ENCODE measurements at regions not wholly inside any gene's neighbourhood (a gene's known extent, or its start where the extent isn't known, plus 50 kb on each side); places are given as distances from the start of the nearest gene placed in this dataset.

DNA sequence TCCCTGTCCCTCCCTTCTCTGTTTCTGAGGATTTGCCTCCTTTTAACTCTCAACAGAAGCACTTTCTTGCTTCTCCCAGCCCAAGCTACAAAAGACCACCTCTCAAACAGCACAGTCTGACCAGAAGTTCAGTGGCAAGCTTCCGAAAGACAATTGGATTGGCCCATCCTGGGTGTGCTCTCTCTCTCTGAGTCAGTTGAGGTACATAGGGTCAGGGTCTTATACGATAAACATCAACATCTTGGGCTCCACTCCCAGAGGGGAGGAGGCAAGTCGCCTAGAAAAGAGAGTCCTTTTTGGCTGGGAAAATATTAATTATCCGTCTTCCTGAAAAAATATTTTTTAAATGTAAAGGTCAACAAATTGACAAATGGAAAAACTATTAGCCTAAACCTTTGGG is 155.8 kb downstream of the TMCO5A start:
- Mint-ChIP-seq H3K36me3 (no peaks in the 10 kb centered on the region), H3K4me1 (peaks cover 22% of the 10 kb centered on the region), H3K27me3 (ENCODE audit: low read depth in 3 of 3) (peaks cover 4 to 9% (median 8%) of the 10 kb centered on the region in 3 donors), H3K4me3 (no peak overlapping the region), H3K27ac (no peak overlapping the region), H3K9me3 (peaks cover 0 to 5% (median 0%) of the 10 kb centered on the region in 7 donors)
- Histone ChIP-seq H3K27me3 (ENCODE audit: control insufficient read depth in 2 of 2, insufficient read depth in 2 of 2, low read length in 2 of 2) (peaks cover 0 to 2% of the 10 kb centered on the region in 2 donors), H3K9me3 (replicated peaks in 1 of 2; ENCODE audit: control insufficient read depth in 1 of 2, insufficient read depth in 1 of 2, low read length in 2 of 2) (no peaks in the 10 kb centered on the region), H4K20me1 (ENCODE audit: insufficient read depth, low read length) (no peaks in the 10 kb centered on the region), H3K79me2 (ENCODE audit: insufficient read depth, low read length) (no peaks in the 10 kb centered on the region), H3K27ac (ENCODE audit: low read depth in 1 of 2, low read length in 2 of 2) (no peak overlapping the region), H3K4me3 (replicated peaks in 1 of 3; ENCODE audit: low read depth in 2 of 3, low read length in 3 of 3) (no peak overlapping the region), H3K4me2 (replicated peaks; ENCODE audit: extremely low read depth, low read length, poor library complexity, severe bottlenecking) (no peak overlapping the region), H3K4me1 (ENCODE audit: control insufficient read depth in 1 of 2, insufficient read depth in 2 of 2, low read length in 2 of 2) (peaks cover 21 to 23% of the 10 kb centered on the region in 2 donors), H3K36me3 (replicated peaks in 1 of 2; ENCODE audit: control insufficient read depth in 1 of 2, insufficient read depth in 2 of 2, low read length in 2 of 2) (no peaks in the 10 kb centered on the region), H3K9ac (ENCODE audit: insufficient read depth, low read length, poor library complexity, severe bottlenecking) (no peak overlapping the region), H2AFZ (ENCODE audit: insufficient read depth, low read depth, low read length, poor library complexity, severe bottlenecking) (no peak overlapping the region)
- intact Hi-C loops (cut with micrococcal nuclease): no loop called here
- no peak for TF ChIP-seq CTCF (IDR thresholded peaks at IDR 0.05)
- no peak for DNase-seq
- no CpG with 5 or more reads among the region's 4 CpGs for WGBS (ENCODE audit: insufficient coverage)

DNA sequence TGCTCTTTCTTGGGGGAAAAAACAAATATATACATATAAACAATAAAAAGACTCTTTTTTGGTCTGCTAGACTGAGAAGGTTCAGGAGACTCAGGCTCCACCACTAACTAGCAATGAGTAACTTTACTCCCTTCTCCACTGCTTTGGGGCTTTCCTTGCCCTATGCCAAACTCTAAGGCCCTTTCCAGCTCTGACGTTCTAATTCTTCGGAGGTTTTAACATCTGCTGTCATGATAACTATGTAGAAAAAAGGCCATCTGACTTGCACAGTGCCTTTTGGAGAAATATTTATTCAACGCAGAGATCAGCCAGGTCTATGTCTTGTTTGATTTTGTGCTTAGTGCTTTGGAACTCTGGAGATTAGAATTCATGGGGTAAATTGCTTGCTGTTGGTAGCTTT is 156.2 kb downstream of the TMCO5A start:
- TF ChIP-seq CTCF (IDR thresholded peaks at IDR 0.05): no peak
- intact Hi-C loops (cut with micrococcal nuclease): no loop called here
- Mint-ChIP-seq H3K9me3 (peaks cover 0 to 7% (median 2%) of the 10 kb centered on the region in 7 donors), H3K36me3 (no peaks in the 10 kb centered on the region), H3K27ac (no peak overlapping the region), H3K4me3 (no peak overlapping the region), H3K4me1 (peaks cover 17% of the 10 kb centered on the region), H3K27me3 (ENCODE audit: low read depth in 3 of 3) (peaks cover 4 to 9% (median 8%) of the 10 kb centered on the region in 3 donors)
- no peak overlapping the region for H3K4me2 ChIP-seq (replicated peaks; ENCODE audit: extremely low read depth, low read length, poor library complexity, severe bottlenecking)
- H3K4me1 ChIP-seq (ENCODE audit: control insufficient read depth in 1 of 2, insufficient read depth in 2 of 2, low read length in 2 of 2): peaks cover 17 to 19% of the 10 kb centered on the region in 2 donors
- no CpG with 5 or more reads among the region's 3 CpGs for WGBS (ENCODE audit: insufficient coverage)
- no peak for DNase-seq
- no peak overlapping the region for H3K27ac ChIP-seq (ENCODE audit: low read depth in 1 of 2, low read length in 2 of 2)
- H2AFZ ChIP-seq (ENCODE audit: insufficient read depth, low read depth, low read length, poor library complexity, severe bottlenecking): no peak overlapping the region
- peaks cover 0 to 2% of the 10 kb centered on the region in 2 donors for H3K27me3 ChIP-seq (ENCODE audit: control insufficient read depth in 2 of 2, insufficient read depth in 2 of 2, low read length in 2 of 2)
- H3K4me3 ChIP-seq (replicated peaks in 1 of 3; ENCODE audit: low read depth in 2 of 3, low read length in 3 of 3): no peak overlapping the region
- H3K9me3 ChIP-seq (replicated peaks in 1 of 2; ENCODE audit: control insufficient read depth in 1 of 2, insufficient read depth in 1 of 2, low read length in 2 of 2): peaks cover 0 to 2% of the 10 kb centered on the region in 2 donors
- H3K9ac ChIP-seq (ENCODE audit: insufficient read depth, low read length, poor library complexity, severe bottlenecking): no peak overlapping the region
- no peaks in the 10 kb centered on the region for H4K20me1 ChIP-seq (ENCODE audit: insufficient read depth, low read length)
- no peaks in the 10 kb centered on the region for H3K79me2 ChIP-seq (ENCODE audit: insufficient read depth, low read length)
- H3K36me3 ChIP-seq (replicated peaks in 1 of 2; ENCODE audit: control insufficient read depth in 1 of 2, insufficient read depth in 2 of 2, low read length in 2 of 2): no peaks in the 10 kb centered on the region

Data from CD14-positive monocyte (primary cell).